ENCODE measurements at regions not wholly inside any gene's neighbourhood (a gene's known extent, or its start where the extent isn't known, plus 50 kb on each side); places are given as distances from the start of the nearest gene placed in this dataset.

GRCh38 chr2:238558456-238559099, 131.9 kb downstream of the ASB1 start:
- FAIRE-seq (no peak), DNase-seq (ENCODE audit: low spot score in 2 of 2) (no peak)

- no peak for FAIRE-seq
- DNase-seq (ENCODE audit: low spot score in 2 of 2), result no peak
Measured at GRCh38 chr2:238560234-238560633, 133.5 kb downstream of the ASB1 start.

GRCh38 chr2:238561230-238561629, 134.5 kb downstream of the ASB1 start:
- FAIRE-seq (no peak), DNase-seq (ENCODE audit: low spot score in 2 of 2) (no peak)

- no peak for DNase-seq (ENCODE audit: low spot score in 2 of 2)
- FAIRE-seq, result no peak
Measured at GRCh38 chr2:238562446-238562845, 135.7 kb downstream of the ASB1 start.

GRCh38 chr2:238563551-238563950, 136.8 kb downstream of the ASB1 start:
- no peak for FAIRE-seq
- DNase-seq (ENCODE audit: low spot score in 2 of 2), result no peak

- DNase-seq (ENCODE audit: low spot score in 2 of 2) (no peak), FAIRE-seq (no peak)
Measured at GRCh38 chr2:238564286-238564920, 137.7 kb downstream of the ASB1 start.

GRCh38 chr2:238565031-238565430, 138.3 kb downstream of the ASB1 start:
- DNase-seq (ENCODE audit: low spot score in 2 of 2), result no peak

GRCh38 chr2:238566001-238566645, 139.4 kb downstream of the ASB1 start:
- FAIRE-seq (no peak), DNase-seq (ENCODE audit: low spot score in 2 of 2) (no peak)

More at GRCh38 chr2:238565031-238565430, 138.3 kb downstream of the ASB1 start:
- no peak for FAIRE-seq

- DNase-seq (ENCODE audit: low spot score in 2 of 2), result no peak
- no peak for FAIRE-seq
Measured at GRCh38 chr2:238567067-238567855, 140.5 kb downstream of the ASB1 start.

- DNase-seq (ENCODE audit: low spot score in 2 of 2) (no peak), FAIRE-seq (no peak)
Measured at GRCh38 chr2:238567996-238568395, 141.3 kb downstream of the ASB1 start.

GRCh38 chr2:238568455-238569440, 142.0 kb downstream of the ASB1 start:
- FAIRE-seq (no peak), DNase-seq (ENCODE audit: low spot score in 2 of 2) (no peak)

- no peak for DNase-seq (ENCODE audit: low spot score in 2 of 2)
- FAIRE-seq, result no peak
Measured at GRCh38 chr2:238569507-238570195, 142.9 kb downstream of the ASB1 start.

GRCh38 chr2:238570391-238570790, 143.7 kb downstream of the ASB1 start:
- FAIRE-seq, result no peak
- no peak for DNase-seq (ENCODE audit: low spot score in 2 of 2)

GRCh38 chr2:238570926-238571325, 144.2 kb downstream of the ASB1 start:
- DNase-seq (ENCODE audit: low spot score in 2 of 2) (no peak), FAIRE-seq (no peak)

GRCh38 chr2:238571661-238572372, 145.1 kb downstream of the ASB1 start:
- no peak for FAIRE-seq
- DNase-seq (ENCODE audit: low spot score in 2 of 2), result no peak

- DNase-seq (ENCODE audit: low spot score in 2 of 2), result no peak
- no peak for FAIRE-seq
Measured at GRCh38 chr2:238573065-238573778, 146.5 kb downstream of the ASB1 start.

GRCh38 chr2:238573916-238574315, 147.2 kb downstream of the ASB1 start:
- DNase-seq (ENCODE audit: low spot score in 2 of 2) (no peak), FAIRE-seq (no peak)

Measured in frontal cortex (tissue), 3 donors.